Bronchial epithelial cell (primary cell): ENCODE measurements at regions not wholly inside any gene's neighbourhood (a gene's known extent, or its start where the extent isn't known, plus 50 kb on each side); places are given as distances from the start of the nearest gene placed in this dataset.

ENCODE experiments used
- DNase-seq: peaks from one replicate; pipeline ENCODE4 v3.0.0-alpha.2; 2010; ENCODE audit warnings: low read depth
- FAIRE-seq: peaks from 2 replicates; lab custom pipeline; 2011; peaks lifted over from hg19 to GRCh38; lab: Jason Lieb, UNC
- H3K27me3 ChIP-seq: 2 replicates; pipeline ENCODE4 v1.5.1; 2011; ENCODE audit warnings: low read length; ENCODE audit not compliant: control insufficient read depth, insufficient read depth
- H3K36me3 ChIP-seq: 2 replicates; pipeline ENCODE4 v1.5.1; 2011; ENCODE audit warnings: low read length; ENCODE audit not compliant: control insufficient read depth, insufficient read depth
- H3K4me3 ChIP-seq: 2 replicates; pipeline ENCODE4 v1.5.1; 2011; ENCODE audit warnings: mild to moderate bottlenecking, low read depth, low read length, control low read depth
- TF ChIP-seq, protein P1 (sequence below): IDR thresholded peaks from 2 replicates; pipeline ENCODE4 v1.5.1; 2011; ENCODE audit warnings: mild to moderate bottlenecking, moderate library complexity, low read length, control low read depth, inconsistent platforms; ENCODE audit not compliant: insufficient read depth, severe bottlenecking

DNA sequence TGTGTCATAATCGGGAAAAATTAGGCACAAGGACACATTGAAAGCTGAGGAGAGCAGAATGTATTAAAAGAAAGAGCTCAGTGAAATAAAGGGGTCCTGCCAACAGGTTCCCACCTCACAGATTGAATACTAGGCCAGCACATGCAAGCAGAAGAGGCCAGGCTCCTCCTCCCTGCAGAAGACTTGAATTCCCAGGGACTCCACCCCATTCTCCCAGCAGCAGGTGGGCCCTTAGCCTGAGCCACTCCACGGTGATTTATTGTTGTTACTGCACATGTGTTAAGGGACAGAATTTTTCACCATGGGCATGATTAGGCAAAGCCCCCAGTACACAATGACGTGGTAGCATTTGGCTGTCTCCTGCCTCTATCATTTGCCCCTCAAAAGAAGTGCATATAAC lies 1844.7 kb downstream of the NCAM2 start:
- TF ChIP-seq, protein P1, sequence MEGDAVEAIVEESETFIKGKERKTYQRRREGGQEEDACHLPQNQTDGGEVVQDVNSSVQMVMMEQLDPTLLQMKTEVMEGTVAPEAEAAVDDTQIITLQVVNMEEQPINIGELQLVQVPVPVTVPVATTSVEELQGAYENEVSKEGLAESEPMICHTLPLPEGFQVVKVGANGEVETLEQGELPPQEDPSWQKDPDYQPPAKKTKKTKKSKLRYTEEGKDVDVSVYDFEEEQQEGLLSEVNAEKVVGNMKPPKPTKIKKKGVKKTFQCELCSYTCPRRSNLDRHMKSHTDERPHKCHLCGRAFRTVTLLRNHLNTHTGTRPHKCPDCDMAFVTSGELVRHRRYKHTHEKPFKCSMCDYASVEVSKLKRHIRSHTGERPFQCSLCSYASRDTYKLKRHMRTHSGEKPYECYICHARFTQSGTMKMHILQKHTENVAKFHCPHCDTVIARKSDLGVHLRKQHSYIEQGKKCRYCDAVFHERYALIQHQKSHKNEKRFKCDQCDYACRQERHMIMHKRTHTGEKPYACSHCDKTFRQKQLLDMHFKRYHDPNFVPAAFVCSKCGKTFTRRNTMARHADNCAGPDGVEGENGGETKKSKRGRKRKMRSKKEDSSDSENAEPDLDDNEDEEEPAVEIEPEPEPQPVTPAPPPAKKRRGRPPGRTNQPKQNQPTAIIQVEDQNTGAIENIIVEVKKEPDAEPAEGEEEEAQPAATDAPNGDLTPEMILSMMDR: no peak
- no peaks in the 10 kb centered on the region for H3K36me3 ChIP-seq
- no peaks in the 10 kb centered on the region for H3K27me3 ChIP-seq
- no peak for FAIRE-seq
- H3K4me3 ChIP-seq: no peak overlapping the region
- DNase-seq: no peak

DNA sequence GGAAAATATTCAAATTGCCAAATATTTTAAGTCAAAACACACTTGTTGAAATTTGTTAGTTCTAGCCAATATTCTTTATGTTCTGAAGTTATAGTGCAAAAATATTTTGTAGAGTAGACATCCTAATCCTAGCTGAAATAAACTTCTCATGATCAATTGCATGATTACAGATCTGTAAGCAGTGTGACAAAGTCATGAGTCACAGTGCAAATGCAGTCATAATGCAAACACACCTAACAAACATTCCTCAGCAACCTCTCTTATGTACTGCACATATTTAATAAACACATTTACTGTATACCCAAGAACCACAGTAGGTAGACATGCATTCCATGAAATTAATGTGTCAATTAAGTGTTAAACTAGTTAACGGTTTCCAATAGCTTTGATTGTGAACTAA lies 1857.4 kb downstream of the NCAM2 start:
- H3K27me3 ChIP-seq: no peaks in the 10 kb centered on the region
- no peaks in the 10 kb centered on the region for H3K36me3 ChIP-seq
- no peak overlapping the region for H3K4me3 ChIP-seq
- FAIRE-seq: no peak
- peak; percentile 88 for DNase-seq
- TF ChIP-seq, protein P1: no peak

DNA sequence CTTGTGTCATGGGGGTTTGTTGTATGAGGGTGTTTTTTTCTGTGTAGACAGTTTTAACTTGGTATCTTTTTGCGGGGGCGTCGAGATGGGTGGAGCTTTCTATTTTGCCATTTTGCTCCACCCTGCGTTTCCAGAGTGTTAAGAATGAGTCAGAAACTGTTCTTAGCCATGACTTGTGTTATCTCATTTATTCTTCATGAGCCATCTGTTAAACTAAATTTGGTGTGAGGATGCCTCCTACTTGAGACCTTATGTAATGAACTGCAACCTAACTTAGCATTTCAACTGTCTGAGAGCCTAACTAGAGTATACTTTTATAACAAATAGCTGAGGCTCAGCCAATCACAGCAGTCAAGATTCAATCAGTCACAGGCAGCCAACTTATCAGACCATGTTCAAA lies 1873.5 kb downstream of the NCAM2 start:
- FAIRE-seq (no peak), DNase-seq (peak; percentile 70)
- Histone ChIP-seq H3K4me3 (no peak overlapping the region), H3K27me3 (no peaks in the 10 kb centered on the region), H3K36me3 (no peaks in the 10 kb centered on the region)
- TF ChIP-seq, protein P1: peak; percentile 1

DNA sequence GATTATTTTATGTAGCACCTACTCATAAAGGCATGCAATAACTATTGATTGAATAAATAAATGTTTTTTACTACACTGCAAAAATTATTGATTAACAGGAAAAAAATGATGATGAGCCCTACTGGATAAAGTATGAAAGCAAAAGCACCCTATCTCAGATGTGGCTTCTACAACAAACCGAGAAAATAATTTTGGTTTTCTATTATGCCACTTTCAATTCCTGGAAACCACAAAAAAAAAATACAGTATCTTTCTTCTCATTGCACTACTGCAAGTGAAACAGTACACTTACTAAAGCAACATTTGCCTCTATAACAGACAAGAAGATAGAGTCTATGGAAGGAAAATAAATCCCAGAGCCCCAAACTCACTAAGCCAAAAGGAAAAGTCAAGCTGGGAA lies 1882.4 kb downstream of the NCAM2 start:
- FAIRE-seq (no peak), DNase-seq (no peak)
- H3K4me3 ChIP-seq: no peak overlapping the region
- TF ChIP-seq, protein P1: no peak
- H3K36me3 ChIP-seq: no peaks in the 10 kb centered on the region
- H3K27me3 ChIP-seq: no peaks in the 10 kb centered on the region

DNA sequence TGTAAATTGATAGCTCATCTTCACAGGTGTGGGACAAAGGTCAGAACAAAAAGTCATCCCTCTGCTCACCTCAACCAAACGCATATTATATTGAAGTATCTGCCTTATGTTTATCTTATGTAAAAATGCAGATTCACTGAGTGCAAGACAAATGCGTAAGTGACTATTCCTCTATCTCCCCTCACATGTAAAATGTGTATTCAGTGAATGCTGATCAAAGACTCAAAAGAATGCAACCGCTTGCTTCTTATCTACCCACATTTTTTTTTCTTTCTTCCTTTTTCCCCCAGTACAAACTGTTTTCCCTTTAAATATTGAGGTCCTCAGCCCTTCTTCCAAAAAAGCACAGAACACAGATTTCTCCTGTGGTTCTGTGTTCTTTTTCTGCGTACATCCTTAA lies 1882.9 kb downstream of the NCAM2 start:
- Histone ChIP-seq H3K27me3 (no peaks in the 10 kb centered on the region), H3K4me3 (no peak overlapping the region), H3K36me3 (no peaks in the 10 kb centered on the region)
- TF ChIP-seq, protein P1: no peak
- DNase-seq: no peak
- no peak for FAIRE-seq

DNA sequence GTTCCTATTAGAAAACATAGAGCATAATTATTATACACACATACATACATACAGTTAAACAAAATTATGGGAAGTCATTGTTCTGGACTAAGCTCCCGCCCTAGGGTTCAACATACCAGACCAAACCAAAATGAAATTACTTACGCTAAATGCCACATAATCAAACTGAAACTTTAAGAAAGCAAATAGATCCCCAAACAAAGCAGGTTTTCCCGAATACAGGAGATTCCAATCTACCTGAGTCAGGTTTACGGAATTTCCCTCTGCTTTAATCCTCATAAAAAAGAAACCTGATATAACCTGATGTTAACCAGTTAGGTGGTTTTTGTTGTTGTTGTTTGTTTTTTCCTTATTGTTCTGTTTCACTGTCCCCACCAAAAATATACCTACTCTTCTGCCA lies 1886.9 kb downstream of the NCAM2 start:
- Histone ChIP-seq H3K36me3 (no peaks in the 10 kb centered on the region), H3K27me3 (no peaks in the 10 kb centered on the region), H3K4me3 (no peak overlapping the region)
- FAIRE-seq (no peak), DNase-seq (peak; percentile 77)
- TF ChIP-seq, protein P1: no peak
